ENCODE measurements at regions not wholly inside any gene's neighbourhood (a gene's known extent, or its start where the extent isn't known, plus 50 kb on each side); places are given as distances from the start of the nearest gene placed in this dataset.

GRCh38 chr16:14364112-14364385 lies 266.0 kb downstream of the PARN start:
- CTCF ChIA-PET = no interaction called here
- DNase-seq = no peak
- no peaks in the 10 kb centered on the region for H3K79me2 ChIP-seq (ENCODE audit: low read length)
- POLR2A ChIA-PET (ENCODE audit: unreplicated experiment) = no interaction called here
- H3K4me1 ChIP-seq (ENCODE audit: insufficient read depth, low read length) = peaks cover 22% of the 10 kb centered on the region
- peak overlapping the region; percentile 31; the same call in 1 of the 2 replicates for H3K4me3 ChIP-seq (ENCODE audit: low read length)
- intact Hi-C loops (cut with micrococcal nuclease) = no loop called here
- TF ChIP-seq EZH2 (IDR thresholded peaks at IDR 0.05; ENCODE audit: low read length, unreplicated experiment) = no peak
- no peaks in the 10 kb centered on the region for H3K27me3 ChIP-seq (ENCODE audit: low read length)
- ATAC-seq = no peak
- H3K9ac ChIP-seq (ENCODE audit: low read length) = no peak overlapping the region
- BruUV-seq (replicated peaks) = no TSS peak
- H3K4me2 ChIP-seq (ENCODE audit: low read length) = peak overlapping the region; percentile 47
- peak overlapping the region; percentile 13 for H3K27ac ChIP-seq (ENCODE audit: low read length)
- no peaks in the 10 kb centered on the region for H3K9me3 ChIP-seq (ENCODE audit: low read length)
- H4K20me1 ChIP-seq (ENCODE audit: low read length) = no peaks in the 10 kb centered on the region
- no peaks in the 10 kb centered on the region for H3K36me3 ChIP-seq (ENCODE audit: low read depth, low read length)
- H3F3A ChIP-seq (ENCODE audit: low read length, unreplicated experiment) = no peaks in the 10 kb centered on the region
- peak overlapping the region; percentile 27; the same call in 1 of the 2 replicates for H2AFZ ChIP-seq (ENCODE audit: low read length)
- no peaks in the 10 kb centered on the region for H3K9me2 ChIP-seq (replicated peaks; ENCODE audit: low read length)

- Histone ChIP-seq H3K79me2 (ENCODE audit: low read length) (no peaks in the 10 kb centered on the region), H3F3A (ENCODE audit: low read length, unreplicated experiment) (no peaks in the 10 kb centered on the region), H3K27ac (ENCODE audit: low read length) (no peak overlapping the region), H3K4me1 (ENCODE audit: insufficient read depth, low read length) (peaks cover 22% of the 10 kb centered on the region), H3K4me3 (ENCODE audit: low read length) (no peak overlapping the region), H3K4me2 (ENCODE audit: low read length) (0 out of 2 replicates have a peak overlapping the region, but pooled peaks have one; percentile 39), H3K27me3 (ENCODE audit: low read length) (no peaks in the 10 kb centered on the region), H3K9me2 (replicated peaks; ENCODE audit: low read length) (no peaks in the 10 kb centered on the region), H2AFZ (ENCODE audit: low read length) (peak overlapping the region; percentile 50; the same call in 1 of the 2 replicates), H3K9ac (ENCODE audit: low read length) (no peak overlapping the region), H4K20me1 (ENCODE audit: low read length) (no peaks in the 10 kb centered on the region), H3K9me3 (ENCODE audit: low read length) (no peaks in the 10 kb centered on the region), H3K36me3 (ENCODE audit: low read depth, low read length) (no peaks in the 10 kb centered on the region)
- intact Hi-C loops (cut with micrococcal nuclease) = no loop called here
- ChIA-PET CTCF (no interaction called here), POLR2A (ENCODE audit: unreplicated experiment) (interaction anchor here (0.7 kb wide), 1 partner anchor 53 kb away, joined by 7 read pairs; no protein-coding TSS in a partner anchor)
- ATAC-seq (no peak), DNase-seq (no peak)
- no TSS peak for BruUV-seq (replicated peaks)
- TF ChIP-seq CTCF (conservative IDR thresholded peaks at IDR 0.05; ENCODE audit: low read depth, low read length) = no peak
- no peak for TF ChIP-seq EZH2 (IDR thresholded peaks at IDR 0.05; ENCODE audit: low read length, unreplicated experiment)
- no peak for TF ChIP-seq EZH2phosphoT487 (IDR thresholded peaks at IDR 0.05; ENCODE audit: borderline replicate concordance, low read length)
Observed at GRCh38 chr16:14362774-14363371, 267.2 kb downstream of the PARN start.

- no peaks in the 10 kb centered on the region for H3K27me3 ChIP-seq (ENCODE audit: low read length)
- no peaks in the 10 kb centered on the region for H3F3A ChIP-seq (ENCODE audit: low read length, unreplicated experiment)
- DNase-seq (no peak), ATAC-seq (no peak)
- no peaks in the 10 kb centered on the region for H4K20me1 ChIP-seq (ENCODE audit: low read length)
- TF ChIP-seq CTCF (conservative IDR thresholded peaks at IDR 0.05; ENCODE audit: low read depth, low read length) = no peak
- no peak for TF ChIP-seq EZH2phosphoT487 (IDR thresholded peaks at IDR 0.05; ENCODE audit: borderline replicate concordance, low read length)
- TF ChIP-seq EZH2 (IDR thresholded peaks at IDR 0.05; ENCODE audit: low read length, unreplicated experiment) = no peak
- intact Hi-C loops (cut with micrococcal nuclease) = no loop called here
- H3K9me3 ChIP-seq (ENCODE audit: low read length) = no peaks in the 10 kb centered on the region
- H2AFZ ChIP-seq (ENCODE audit: low read length) = no peak overlapping the region
- no peak overlapping the region for H3K9ac ChIP-seq (ENCODE audit: low read length)
- no peaks in the 10 kb centered on the region for H3K9me2 ChIP-seq (replicated peaks; ENCODE audit: low read length)
- no peak overlapping the region for H3K4me3 ChIP-seq (ENCODE audit: low read length)
- H3K79me2 ChIP-seq (ENCODE audit: low read length) = no peaks in the 10 kb centered on the region
- no peaks in the 10 kb centered on the region for H3K36me3 ChIP-seq (ENCODE audit: low read depth, low read length)
- H3K27ac ChIP-seq (ENCODE audit: low read length) = no peak overlapping the region
- no TSS peak for BruUV-seq (replicated peaks)
- peaks cover 22% of the 10 kb centered on the region for H3K4me1 ChIP-seq (ENCODE audit: insufficient read depth, low read length)
- no peak overlapping the region for H3K4me2 ChIP-seq (ENCODE audit: low read length)
- ChIA-PET POLR2A (ENCODE audit: unreplicated experiment) (no interaction called here), CTCF (no interaction called here)
Observed at GRCh38 chr16:14360326-14361037, 269.6 kb downstream of the PARN start.

Measured in PC-3 (cell line).